ENCODE measurements at regions not wholly inside any gene's neighbourhood (a gene's known extent, or its start where the extent isn't known, plus 50 kb on each side); places are given as distances from the start of the nearest gene placed in this dataset.

DNA sequence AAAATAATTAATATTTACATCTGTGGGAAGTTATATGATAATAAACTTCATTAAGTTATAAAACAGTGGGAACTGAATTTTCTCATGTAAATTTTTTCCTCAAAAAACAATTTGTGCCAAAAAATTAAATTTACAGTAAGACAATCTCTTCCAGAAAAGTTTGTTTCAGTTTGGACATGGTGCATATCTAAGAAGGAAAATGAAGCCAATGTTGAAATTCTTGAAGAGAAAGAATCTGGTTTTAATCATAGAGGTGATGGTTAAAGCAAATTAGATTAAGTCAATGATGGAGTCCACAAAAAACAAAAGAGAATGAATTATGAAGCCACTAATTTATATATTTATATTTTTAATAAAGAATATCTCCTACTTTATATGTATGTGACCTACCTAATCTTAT, 457.2 kb upstream of the SLITRK1 start:
- no peak overlapping the region for H3K4me3 ChIP-seq (ENCODE audit: low read depth, low read length)
- no peak for TF ChIP-seq CTCF (IDR thresholded peaks at IDR 0.05; ENCODE audit: control insufficient read depth, extremely low read depth, insufficient read depth)
- DNase-seq (ENCODE audit: low read depth): no peak

- DNase-seq (ENCODE audit: low read depth): no peak
- TF ChIP-seq CTCF (IDR thresholded peaks at IDR 0.05; ENCODE audit: control insufficient read depth, extremely low read depth, insufficient read depth): no peak
- no peak overlapping the region for H3K4me3 ChIP-seq (ENCODE audit: low read depth, low read length)
These were observed 450.1 kb upstream of the SLITRK1 start for GRCh38 chr13:84332346-84332745.

- no peak for TF ChIP-seq CTCF (IDR thresholded peaks at IDR 0.05; ENCODE audit: control insufficient read depth, extremely low read depth, insufficient read depth)
These were observed 433.3 kb upstream of the SLITRK1 start for GRCh38 chr13:84315527-84315926.

GRCh38 chr13:84303035-84303434, 420.8 kb upstream of the SLITRK1 start:
- DNase-seq (ENCODE audit: low read depth): no peak
- no peak overlapping the region for H3K4me3 ChIP-seq (ENCODE audit: low read depth, low read length)
- TF ChIP-seq CTCF (IDR thresholded peaks at IDR 0.05; ENCODE audit: control insufficient read depth, extremely low read depth, insufficient read depth): no peak

More at GRCh38 chr13:84315527-84315926, 433.3 kb upstream of the SLITRK1 start:
- no peak overlapping the region for H3K4me3 ChIP-seq (ENCODE audit: low read depth, low read length)
- DNase-seq (ENCODE audit: low read depth): no peak

DNA sequence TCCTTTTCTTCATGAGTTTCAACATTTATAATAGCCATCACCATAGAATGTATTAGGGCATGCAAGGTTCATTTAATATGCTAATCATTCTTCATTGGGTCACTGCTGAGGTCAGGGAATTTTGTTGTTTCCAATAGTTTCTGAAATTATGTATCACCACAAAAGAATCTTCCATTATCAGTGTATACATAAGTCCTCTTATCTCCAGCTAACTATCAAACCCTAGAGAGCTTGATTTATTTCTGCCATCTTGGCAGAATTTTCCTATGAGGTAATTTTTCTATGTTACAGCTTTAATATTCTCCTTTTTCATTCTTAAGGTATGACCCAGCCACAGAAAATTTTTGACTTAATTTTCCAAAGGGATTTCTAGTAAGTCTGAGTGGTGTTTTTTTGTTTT, 415.0 kb upstream of the SLITRK1 start:
- no peak for TF ChIP-seq CTCF (IDR thresholded peaks at IDR 0.05; ENCODE audit: control insufficient read depth, extremely low read depth, insufficient read depth)
- no peak for DNase-seq (ENCODE audit: low read depth)
- no peak overlapping the region for H3K4me3 ChIP-seq (ENCODE audit: low read depth, low read length)

GRCh38 chr13:84296401-84296800, 414.1 kb upstream of the SLITRK1 start:
- no peak overlapping the region for H3K4me3 ChIP-seq (ENCODE audit: low read depth, low read length)
- no peak for DNase-seq (ENCODE audit: low read depth)
- TF ChIP-seq CTCF (IDR thresholded peaks at IDR 0.05; ENCODE audit: control insufficient read depth, extremely low read depth, insufficient read depth): no peak

DNA sequence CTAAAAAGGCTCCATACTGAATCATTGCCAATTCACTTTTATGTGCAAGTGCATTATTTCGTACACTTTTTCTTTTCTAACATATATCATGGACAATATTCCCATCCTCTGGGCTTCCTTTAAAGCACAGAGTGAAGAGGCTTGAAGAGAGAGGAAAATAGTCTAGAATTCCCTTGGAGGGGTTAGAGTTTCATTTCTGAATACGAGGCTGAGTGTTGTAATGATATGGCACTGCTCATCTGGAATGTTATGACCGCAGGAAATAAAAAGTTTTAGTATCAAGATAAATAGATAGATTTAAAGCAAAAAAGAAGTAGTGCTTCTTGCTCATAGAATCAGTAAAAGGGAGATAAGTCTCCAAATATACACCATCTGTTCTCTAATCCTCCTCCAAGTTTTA, 412.3 kb upstream of the SLITRK1 start:
- no peak overlapping the region for H3K4me3 ChIP-seq (ENCODE audit: low read depth, low read length)
- no peak for DNase-seq (ENCODE audit: low read depth)
- no peak for TF ChIP-seq CTCF (IDR thresholded peaks at IDR 0.05; ENCODE audit: control insufficient read depth, extremely low read depth, insufficient read depth)

All from LNCaP clone FGC (cell line).